H9 (cell line): ENCODE measurements at regions not wholly inside any gene's neighbourhood (a gene's known extent, or its start where the extent isn't known, plus 50 kb on each side); places are given as distances from the start of the nearest gene placed in this dataset.

ENCODE experiments used
- DNase-seq: peaks from one replicate; pipeline ENCODE4 v3.0.0-alpha.2; 2017
- H2AFZ ChIP-seq: one replicate; pipeline ENCODE4 v1.6.1; 2013; ENCODE audit warnings: mild to moderate bottlenecking, low read length, control low read depth, moderate library complexity
- H2AK5ac ChIP-seq: 2 replicates; pipeline ENCODE4 v1.6.1; 2013; ENCODE audit warnings: low read length, control low read depth, mixed read lengths; ENCODE audit not compliant: insufficient read length
- H2BK120ac ChIP-seq: one replicate; pipeline ENCODE4 v1.6.1; 2013; ENCODE audit warnings: low read depth, mild to moderate bottlenecking, low read length, control low read depth, inconsistent platforms; ENCODE audit not compliant: poor library complexity, severe bottlenecking
- H2BK12ac ChIP-seq: 2 replicates; pipeline ENCODE4 v1.6.1; 2013; ENCODE audit warnings: low read length, control low read depth, mixed read lengths, low read depth; ENCODE audit not compliant: insufficient read length
- H2BK15ac ChIP-seq: 2 replicates; pipeline ENCODE4 v1.6.1; 2013; ENCODE audit warnings: low read depth, low read length, control low read depth
- H2BK20ac ChIP-seq: one replicate; pipeline ENCODE4 v1.6.1; 2013; ENCODE audit warnings: low read depth, mild to moderate bottlenecking, low read length, control low read depth, inconsistent platforms; ENCODE audit not compliant: poor library complexity, severe bottlenecking
- H2BK5ac ChIP-seq: 2 replicates; pipeline ENCODE4 v1.6.1; 2013; ENCODE audit warnings: low read length, control low read depth, mixed read lengths; ENCODE audit not compliant: insufficient read length
- H3K14ac ChIP-seq: 2 replicates; pipeline ENCODE4 v1.6.1; 2013; ENCODE audit warnings: low read length, control low read depth; ENCODE audit not compliant: insufficient read depth
- H3K18ac ChIP-seq: 2 replicates; pipeline ENCODE4 v1.6.1; 2013; ENCODE audit warnings: low read depth, mild to moderate bottlenecking, mixed read lengths, low read length, control low read depth; ENCODE audit not compliant: insufficient read length
- H3K23ac ChIP-seq: 2 replicates; pipeline ENCODE4 v1.6.1; 2013; ENCODE audit warnings: low read length, control low read depth, mixed read lengths, low read depth; ENCODE audit not compliant: insufficient read length
- H3K23me2 ChIP-seq: 2 replicates; pipeline ENCODE4 v1.6.1; 2013; ENCODE audit warnings: low read depth, mild to moderate bottlenecking, mixed read lengths, low read length, control low read depth; ENCODE audit not compliant: insufficient read length, poor library complexity, severe bottlenecking
- H3K27ac ChIP-seq: 2 replicates; pipeline ENCODE4 v1.5.1; 2013; ENCODE audit warnings: low read length, control low read depth, mixed read lengths, low read depth; ENCODE audit not compliant: insufficient read length
- H3K27me3 ChIP-seq: 2 replicates; pipeline ENCODE4 v1.6.1; 2013; ENCODE audit warnings: low read length, control low read depth, inconsistent platforms; ENCODE audit not compliant: insufficient read depth
- H3K4ac ChIP-seq: 2 replicates; pipeline ENCODE4 v1.6.1; 2013; ENCODE audit warnings: low read depth, mild to moderate bottlenecking, control low read depth, inconsistent platforms, low read length, moderate library complexity
- H3K4me1 ChIP-seq: 2 replicates; pipeline ENCODE4 v1.6.1; 2013; ENCODE audit warnings: low read length, control low read depth, inconsistent platforms; ENCODE audit not compliant: insufficient read depth
- H3K4me2 ChIP-seq: 2 replicates; pipeline ENCODE4 v1.6.1; 2013; ENCODE audit warnings: low read length, control low read depth, mixed read lengths; ENCODE audit not compliant: insufficient read length, insufficient read depth
- H3K56ac ChIP-seq: 2 replicates; pipeline ENCODE4 v1.6.1; 2013; ENCODE audit warnings: low read depth, mild to moderate bottlenecking, mixed read lengths, low read length, control low read depth; ENCODE audit not compliant: insufficient read length
- H3K79me1 ChIP-seq: 2 replicates; pipeline ENCODE4 v1.6.1; 2013; ENCODE audit warnings: low read depth, mild to moderate bottlenecking, moderate library complexity, low read length, control low read depth, inconsistent platforms; ENCODE audit not compliant: insufficient read depth, poor library complexity, severe bottlenecking
- H3K79me2 ChIP-seq: 2 replicates; pipeline ENCODE4 v1.6.1; 2013; ENCODE audit warnings: low read length, control low read depth, inconsistent platforms; ENCODE audit not compliant: insufficient read depth
- H3K9ac ChIP-seq: 2 replicates; pipeline ENCODE4 v1.6.1; 2013; ENCODE audit warnings: low read length, control low read depth, mixed read lengths; ENCODE audit not compliant: insufficient read length; ENCODE audit errors: extremely low read depth
- H3K9me3 ChIP-seq: one replicate; pipeline ENCODE4 v1.6.1; 2013; ENCODE audit warnings: low read depth, low read length, inconsistent platforms; ENCODE audit not compliant: control insufficient read depth
- H3T11ph ChIP-seq: one replicate; pipeline ENCODE4 v1.6.1; 2013; ENCODE audit warnings: mild to moderate bottlenecking, low read length, control low read depth, inconsistent platforms
- H4K20me1 ChIP-seq: one replicate; pipeline ENCODE4 v1.6.1; 2013; ENCODE audit not compliant: control insufficient read depth, insufficient read length, insufficient read depth
- H4K5ac ChIP-seq: 2 replicates; pipeline ENCODE4 v1.6.1; 2013; ENCODE audit warnings: low read depth, mild to moderate bottlenecking, mixed read lengths, low read length, control low read depth; ENCODE audit not compliant: insufficient read length
- H4K8ac ChIP-seq: replicated peaks from 2 replicates; pipeline ENCODE4 v1.6.1; 2013; ENCODE audit warnings: low read length, control low read depth, mixed read lengths, low read depth; ENCODE audit not compliant: insufficient read length
- H4K91ac ChIP-seq: 2 replicates; pipeline ENCODE4 v1.6.1; 2013; ENCODE audit warnings: low read depth, mild to moderate bottlenecking, moderate library complexity, mixed read lengths, low read length, control low read depth; ENCODE audit not compliant: insufficient read length
- H3K27ac Mint-ChIP-seq, 3 experiments: 2 replicates in 2 of 3; 3 replicates in 1 of 3; pipeline ENCODE4 v1.8.0; 2020 to 2021; ENCODE audit warnings: mixed read lengths in 3 of 3, mild to moderate bottlenecking in 1 of 3, moderate library complexity in 1 of 3
- H3K27me3 Mint-ChIP-seq: 2 replicates; pipeline ENCODE4 v1.8.0; 2021; ENCODE audit warnings: low read depth, mild to moderate bottlenecking, moderate library complexity, mixed read lengths
- H3K36me3 Mint-ChIP-seq, 3 experiments: 2 replicates in 2 of 3; 3 replicates in 1 of 3; pipeline ENCODE4 v1.8.0; 2020 to 2021; ENCODE audit warnings: low read depth in 3 of 3, mixed read lengths in 3 of 3; ENCODE audit not compliant: insufficient read depth in 1 of 3
- H3K4me1 Mint-ChIP-seq, 2 experiments: 2 replicates each; pipeline ENCODE4 v1.8.0; 2020; ENCODE audit warnings: mixed read lengths in 2 of 2
- H3K4me3 Mint-ChIP-seq, 2 experiments: 2 replicates in 1 of 2; 3 replicates in 1 of 2; pipeline ENCODE4 v1.8.0; 2020 to 2021; ENCODE audit warnings: mild to moderate bottlenecking in 2 of 2, mixed read lengths in 2 of 2, moderate library complexity in 1 of 2
- H3K9me3 Mint-ChIP-seq, 2 experiments: 2 replicates in 1 of 2; 3 replicates in 1 of 2; pipeline ENCODE4 v1.8.0; 2020; ENCODE audit warnings: mild to moderate bottlenecking in 2 of 2, mixed read lengths in 2 of 2, moderate library complexity in 1 of 2
- WGBS: extraction: QIAGEN DNeasy Blood & Tissue Kit; methylation state at CpG from one replicate; pipeline ENCODE4 v1.1.7; 2013; ENCODE audit warnings: missing lambda C conversion rate, low lambda C conversion rate, mixed read lengths; ENCODE audit not compliant: insufficient read length; ENCODE audit errors: extremely low coverage; 5-methylcytosine and 5-hydroxymethylcytosine counted together
- TF ChIP-seq, protein P1 (sequence below): fragments of 200-600 bp; sonication (generic); conservative IDR thresholded peaks from 3 replicates; pipeline ENCODE4 v1.8.0; 2021; ENCODE audit warnings: antibody characterized with exemption, mild to moderate bottlenecking

DNA sequence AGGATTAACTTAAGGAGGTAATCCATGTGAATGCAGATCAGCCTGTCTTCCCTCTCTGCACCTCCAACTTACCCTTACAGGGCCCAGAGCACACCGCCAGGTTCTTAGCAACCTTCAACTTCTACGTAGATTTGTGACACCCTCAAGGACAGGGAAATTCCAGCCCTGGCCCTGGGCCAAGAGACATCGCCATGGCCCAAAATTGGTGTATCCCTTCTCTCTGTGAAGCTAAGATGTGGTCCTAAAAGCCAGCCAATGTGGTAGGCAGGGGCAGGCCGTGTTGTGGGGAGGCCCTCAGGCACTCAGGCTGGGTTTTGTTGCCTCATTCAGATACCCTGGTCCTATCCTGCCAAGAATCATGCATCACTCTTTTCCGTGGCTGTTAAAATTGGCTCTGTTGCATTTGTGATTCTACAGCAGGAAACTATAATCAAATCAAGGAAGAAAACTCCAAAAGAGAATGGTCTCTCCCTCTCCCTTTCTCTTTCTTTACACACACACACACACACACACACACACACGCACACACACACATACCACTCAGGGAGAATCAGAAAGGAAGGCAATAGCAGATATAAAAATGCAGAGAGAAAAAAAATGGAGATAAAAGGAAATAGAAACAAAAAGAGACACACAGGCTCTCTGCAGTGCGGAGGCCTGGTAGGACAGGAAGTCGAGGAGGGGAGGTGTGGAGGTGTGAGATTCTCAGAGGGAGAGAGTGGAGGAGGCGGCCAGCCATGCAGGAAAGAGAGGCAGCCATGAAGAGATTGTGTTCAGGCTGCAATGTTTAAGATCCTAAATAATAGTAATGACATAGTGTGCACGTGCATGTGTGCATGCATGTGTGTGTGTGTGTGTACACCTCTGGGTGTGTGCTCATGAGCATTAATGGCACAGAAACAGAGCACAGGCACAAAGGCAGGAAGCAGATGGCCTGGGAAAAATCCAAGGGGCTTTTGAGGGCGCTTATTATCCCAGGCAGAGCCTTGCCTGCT, 201.8 kb upstream of the LRFN2 start:
- no peaks in the 10 kb centered on the region for H3K79me2 ChIP-seq
- H3K27me3 Mint-ChIP-seq: peaks cover 42% of the 10 kb centered on the region
- no peak overlapping the region for H3K56ac ChIP-seq
- H3K4me3 Mint-ChIP-seq: no peak overlapping the region
- no peak overlapping the region for H3K4me2 ChIP-seq
- H3K23me2 ChIP-seq: no peaks in the 10 kb centered on the region
- H4K91ac ChIP-seq: no peak overlapping the region
- no peak overlapping the region for H4K8ac ChIP-seq
- WGBS: no CpG with 5 or more reads among the region's 11 CpGs
- no peak overlapping the region for H3K18ac ChIP-seq
- no peak overlapping the region for H3K4ac ChIP-seq
- no peak overlapping the region for H2BK20ac ChIP-seq
- H3K9me3 ChIP-seq: no peaks in the 10 kb centered on the region
- no peak overlapping the region for H2BK12ac ChIP-seq
- TF ChIP-seq, protein P1, sequence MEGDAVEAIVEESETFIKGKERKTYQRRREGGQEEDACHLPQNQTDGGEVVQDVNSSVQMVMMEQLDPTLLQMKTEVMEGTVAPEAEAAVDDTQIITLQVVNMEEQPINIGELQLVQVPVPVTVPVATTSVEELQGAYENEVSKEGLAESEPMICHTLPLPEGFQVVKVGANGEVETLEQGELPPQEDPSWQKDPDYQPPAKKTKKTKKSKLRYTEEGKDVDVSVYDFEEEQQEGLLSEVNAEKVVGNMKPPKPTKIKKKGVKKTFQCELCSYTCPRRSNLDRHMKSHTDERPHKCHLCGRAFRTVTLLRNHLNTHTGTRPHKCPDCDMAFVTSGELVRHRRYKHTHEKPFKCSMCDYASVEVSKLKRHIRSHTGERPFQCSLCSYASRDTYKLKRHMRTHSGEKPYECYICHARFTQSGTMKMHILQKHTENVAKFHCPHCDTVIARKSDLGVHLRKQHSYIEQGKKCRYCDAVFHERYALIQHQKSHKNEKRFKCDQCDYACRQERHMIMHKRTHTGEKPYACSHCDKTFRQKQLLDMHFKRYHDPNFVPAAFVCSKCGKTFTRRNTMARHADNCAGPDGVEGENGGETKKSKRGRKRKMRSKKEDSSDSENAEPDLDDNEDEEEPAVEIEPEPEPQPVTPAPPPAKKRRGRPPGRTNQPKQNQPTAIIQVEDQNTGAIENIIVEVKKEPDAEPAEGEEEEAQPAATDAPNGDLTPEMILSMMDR: no peak
- no peak overlapping the region for H3K27ac ChIP-seq
- H3K27me3 ChIP-seq: no peaks in the 10 kb centered on the region
- no peak overlapping the region for H2BK120ac ChIP-seq
- H3K4me1 ChIP-seq: no peaks in the 10 kb centered on the region; the same call in 1 of the 2 replicates
- no peak overlapping the region for H3K14ac ChIP-seq
- H2BK5ac ChIP-seq: no peak overlapping the region
- H4K5ac ChIP-seq: no peak overlapping the region
- H2AK5ac ChIP-seq: no peak overlapping the region
- H3K9me3 Mint-ChIP-seq: no peaks in the 10 kb centered on the region
- peak overlapping the region in 1 of 3 experiments; percentile 9; a peak in 1 of 7 replicates for H3K27ac Mint-ChIP-seq
- H4K20me1 ChIP-seq: no peaks in the 10 kb centered on the region
- no peak overlapping the region for H2BK15ac ChIP-seq
- H3K36me3 Mint-ChIP-seq: peaks cover 0 to 2% (median 0%) of the 10 kb centered on the region in 3 experiments; a peak in 1 of 7 replicates
- H3K9ac ChIP-seq: no peak overlapping the region
- H3T11ph ChIP-seq: no peak overlapping the region
- no peak for DNase-seq
- no peaks in the 10 kb centered on the region for H3K79me1 ChIP-seq
- H2AFZ ChIP-seq: no peak overlapping the region
- peaks cover 6 to 16% of the 10 kb centered on the region in 2 experiments for H3K4me1 Mint-ChIP-seq
- H3K23ac ChIP-seq: no peak overlapping the region
